ENCODE measurements at regions not wholly inside any gene's neighbourhood (a gene's known extent, or its start where the extent isn't known, plus 50 kb on each side); places are given as distances from the start of the nearest gene placed in this dataset.

- no peak for DNase-seq
Observed at GRCh38 chr4:33161202-33161601, 2441.0 kb downstream of the PCDH7 start.

GRCh38 chr4:33162122-33162521 is 2442.0 kb downstream of the PCDH7 start:
- DNase-seq, result no peak

- no peak for DNase-seq
Observed at GRCh38 chr4:33171873-33172525, 2451.8 kb downstream of the PCDH7 start.

- no peak for DNase-seq
Observed at GRCh38 chr4:33176566-33176965, 2456.4 kb downstream of the PCDH7 start.

GRCh38 chr4:33184657-33185290 is 2464.6 kb downstream of the PCDH7 start:
- no peak for DNase-seq

- DNase-seq, result no peak
Observed at GRCh38 chr4:33187035-33187434, 2466.9 kb downstream of the PCDH7 start.

GRCh38 chr4:33188733-33189132 is 2468.6 kb downstream of the PCDH7 start:
- DNase-seq, result no peak

- no peak for DNase-seq
Observed at GRCh38 chr4:33189169-33189568, 2469.0 kb downstream of the PCDH7 start.

- no peak for DNase-seq
Observed at GRCh38 chr4:33193109-33193508, 2472.9 kb downstream of the PCDH7 start.

GRCh38 chr4:33200377-33200776 is 2480.2 kb downstream of the PCDH7 start:
- no peak for DNase-seq

GRCh38 chr4:33218238-33218637 is 2498.1 kb downstream of the PCDH7 start:
- no peak for DNase-seq

GRCh38 chr4:33226133-33226532 is 2506.0 kb downstream of the PCDH7 start:
- DNase-seq, result no peak

- DNase-seq, result no peak
Observed at GRCh38 chr4:33226783-33227182, 2506.6 kb downstream of the PCDH7 start.

GRCh38 chr4:33255094-33255493 is 2534.9 kb downstream of the PCDH7 start:
- DNase-seq, result no peak

GRCh38 chr4:33255507-33255906 is 2535.3 kb downstream of the PCDH7 start:
- no peak for DNase-seq

GRCh38 chr4:33262824-33263223 is 2542.7 kb downstream of the PCDH7 start:
- DNase-seq, result no peak

GRCh38 chr4:33268776-33269175 is 2548.6 kb downstream of the PCDH7 start:
- DNase-seq, result no peak

GRCh38 chr4:33270403-33270802 is 2550.2 kb downstream of the PCDH7 start:
- no peak for DNase-seq

GRCh38 chr4:33272722-33273121 is 2552.6 kb downstream of the PCDH7 start:
- no peak for DNase-seq

GRCh38 chr4:33283818-33284217 is 2563.6 kb downstream of the PCDH7 start:
- no peak for DNase-seq

- no peak for DNase-seq
Observed at GRCh38 chr4:33296876-33297455, 2576.8 kb downstream of the PCDH7 start.

GRCh38 chr4:33302321-33302720 is 2582.2 kb downstream of the PCDH7 start:
- no peak for DNase-seq

- DNase-seq, result no peak
Observed at GRCh38 chr4:33306131-33306530, 2586.0 kb downstream of the PCDH7 start.

GRCh38 chr4:33316033-33316432 is 2595.9 kb downstream of the PCDH7 start:
- no peak for DNase-seq

- no peak for DNase-seq
Observed at GRCh38 chr4:33316578-33316977, 2596.4 kb downstream of the PCDH7 start.

Data from CD4-positive, alpha-beta T cell treated with Interleukin-17A for 1 hour (primary cell).